H9 (cell line): ENCODE measurements at regions not wholly inside any gene's neighbourhood (a gene's known extent, or its start where the extent isn't known, plus 50 kb on each side); places are given as distances from the start of the nearest gene placed in this dataset.

Source experiments
- DNase-seq: peaks from one replicate; pipeline ENCODE4 v3.0.0-alpha.2; 2017
- H2AFZ ChIP-seq: one replicate; pipeline ENCODE4 v1.6.1; 2013; ENCODE audit warnings: mild to moderate bottlenecking, low read length, control low read depth, moderate library complexity
- H2AK5ac ChIP-seq: 2 replicates; pipeline ENCODE4 v1.6.1; 2013; ENCODE audit warnings: low read length, control low read depth, mixed read lengths; ENCODE audit not compliant: insufficient read length
- H2BK120ac ChIP-seq: one replicate; pipeline ENCODE4 v1.6.1; 2013; ENCODE audit warnings: low read depth, mild to moderate bottlenecking, low read length, control low read depth, inconsistent platforms; ENCODE audit not compliant: poor library complexity, severe bottlenecking
- H2BK12ac ChIP-seq: 2 replicates; pipeline ENCODE4 v1.6.1; 2013; ENCODE audit warnings: low read length, control low read depth, mixed read lengths, low read depth; ENCODE audit not compliant: insufficient read length
- H2BK15ac ChIP-seq: 2 replicates; pipeline ENCODE4 v1.6.1; 2013; ENCODE audit warnings: low read depth, low read length, control low read depth
- H2BK20ac ChIP-seq: one replicate; pipeline ENCODE4 v1.6.1; 2013; ENCODE audit warnings: low read depth, mild to moderate bottlenecking, low read length, control low read depth, inconsistent platforms; ENCODE audit not compliant: poor library complexity, severe bottlenecking
- H2BK5ac ChIP-seq: 2 replicates; pipeline ENCODE4 v1.6.1; 2013; ENCODE audit warnings: low read length, control low read depth, mixed read lengths; ENCODE audit not compliant: insufficient read length
- H3K14ac ChIP-seq: 2 replicates; pipeline ENCODE4 v1.6.1; 2013; ENCODE audit warnings: low read length, control low read depth; ENCODE audit not compliant: insufficient read depth
- H3K18ac ChIP-seq: 2 replicates; pipeline ENCODE4 v1.6.1; 2013; ENCODE audit warnings: low read depth, mild to moderate bottlenecking, mixed read lengths, low read length, control low read depth; ENCODE audit not compliant: insufficient read length
- H3K23ac ChIP-seq: 2 replicates; pipeline ENCODE4 v1.6.1; 2013; ENCODE audit warnings: low read length, control low read depth, mixed read lengths, low read depth; ENCODE audit not compliant: insufficient read length
- H3K23me2 ChIP-seq: 2 replicates; pipeline ENCODE4 v1.6.1; 2013; ENCODE audit warnings: low read depth, mild to moderate bottlenecking, mixed read lengths, low read length, control low read depth; ENCODE audit not compliant: insufficient read length, poor library complexity, severe bottlenecking
- H3K27ac ChIP-seq: 2 replicates; pipeline ENCODE4 v1.5.1; 2013; ENCODE audit warnings: low read length, control low read depth, mixed read lengths, low read depth; ENCODE audit not compliant: insufficient read length
- H3K27me3 ChIP-seq: 2 replicates; pipeline ENCODE4 v1.6.1; 2013; ENCODE audit warnings: low read length, control low read depth, inconsistent platforms; ENCODE audit not compliant: insufficient read depth
- H3K4ac ChIP-seq: 2 replicates; pipeline ENCODE4 v1.6.1; 2013; ENCODE audit warnings: low read depth, mild to moderate bottlenecking, control low read depth, inconsistent platforms, low read length, moderate library complexity
- H3K4me1 ChIP-seq: 2 replicates; pipeline ENCODE4 v1.6.1; 2013; ENCODE audit warnings: low read length, control low read depth, inconsistent platforms; ENCODE audit not compliant: insufficient read depth
- H3K4me2 ChIP-seq: 2 replicates; pipeline ENCODE4 v1.6.1; 2013; ENCODE audit warnings: low read length, control low read depth, mixed read lengths; ENCODE audit not compliant: insufficient read length, insufficient read depth
- H3K56ac ChIP-seq: 2 replicates; pipeline ENCODE4 v1.6.1; 2013; ENCODE audit warnings: low read depth, mild to moderate bottlenecking, mixed read lengths, low read length, control low read depth; ENCODE audit not compliant: insufficient read length
- H3K79me1 ChIP-seq: 2 replicates; pipeline ENCODE4 v1.6.1; 2013; ENCODE audit warnings: low read depth, mild to moderate bottlenecking, moderate library complexity, low read length, control low read depth, inconsistent platforms; ENCODE audit not compliant: insufficient read depth, poor library complexity, severe bottlenecking
- H3K79me2 ChIP-seq: 2 replicates; pipeline ENCODE4 v1.6.1; 2013; ENCODE audit warnings: low read length, control low read depth, inconsistent platforms; ENCODE audit not compliant: insufficient read depth
- H3K9ac ChIP-seq: 2 replicates; pipeline ENCODE4 v1.6.1; 2013; ENCODE audit warnings: low read length, control low read depth, mixed read lengths; ENCODE audit not compliant: insufficient read length; ENCODE audit errors: extremely low read depth
- H3K9me3 ChIP-seq: one replicate; pipeline ENCODE4 v1.6.1; 2013; ENCODE audit warnings: low read depth, low read length, inconsistent platforms; ENCODE audit not compliant: control insufficient read depth
- H3T11ph ChIP-seq: one replicate; pipeline ENCODE4 v1.6.1; 2013; ENCODE audit warnings: mild to moderate bottlenecking, low read length, control low read depth, inconsistent platforms
- H4K20me1 ChIP-seq: one replicate; pipeline ENCODE4 v1.6.1; 2013; ENCODE audit not compliant: control insufficient read depth, insufficient read length, insufficient read depth
- H4K5ac ChIP-seq: 2 replicates; pipeline ENCODE4 v1.6.1; 2013; ENCODE audit warnings: low read depth, mild to moderate bottlenecking, mixed read lengths, low read length, control low read depth; ENCODE audit not compliant: insufficient read length
- H4K8ac ChIP-seq: replicated peaks from 2 replicates; pipeline ENCODE4 v1.6.1; 2013; ENCODE audit warnings: low read length, control low read depth, mixed read lengths, low read depth; ENCODE audit not compliant: insufficient read length
- H4K91ac ChIP-seq: 2 replicates; pipeline ENCODE4 v1.6.1; 2013; ENCODE audit warnings: low read depth, mild to moderate bottlenecking, moderate library complexity, mixed read lengths, low read length, control low read depth; ENCODE audit not compliant: insufficient read length
- H3K27ac Mint-ChIP-seq, 3 experiments: 2 replicates in 2 of 3; 3 replicates in 1 of 3; pipeline ENCODE4 v1.8.0; 2020 to 2021; ENCODE audit warnings: mixed read lengths in 3 of 3, mild to moderate bottlenecking in 1 of 3, moderate library complexity in 1 of 3
- H3K27me3 Mint-ChIP-seq: 2 replicates; pipeline ENCODE4 v1.8.0; 2021; ENCODE audit warnings: low read depth, mild to moderate bottlenecking, moderate library complexity, mixed read lengths
- H3K36me3 Mint-ChIP-seq, 3 experiments: 2 replicates in 2 of 3; 3 replicates in 1 of 3; pipeline ENCODE4 v1.8.0; 2020 to 2021; ENCODE audit warnings: low read depth in 3 of 3, mixed read lengths in 3 of 3; ENCODE audit not compliant: insufficient read depth in 1 of 3
- H3K4me1 Mint-ChIP-seq, 2 experiments: 2 replicates each; pipeline ENCODE4 v1.8.0; 2020; ENCODE audit warnings: mixed read lengths in 2 of 2
- H3K4me3 Mint-ChIP-seq, 2 experiments: 2 replicates in 1 of 2; 3 replicates in 1 of 2; pipeline ENCODE4 v1.8.0; 2020 to 2021; ENCODE audit warnings: mild to moderate bottlenecking in 2 of 2, mixed read lengths in 2 of 2, moderate library complexity in 1 of 2
- H3K9me3 Mint-ChIP-seq, 2 experiments: 2 replicates in 1 of 2; 3 replicates in 1 of 2; pipeline ENCODE4 v1.8.0; 2020; ENCODE audit warnings: mild to moderate bottlenecking in 2 of 2, mixed read lengths in 2 of 2, moderate library complexity in 1 of 2
- WGBS: extraction: QIAGEN DNeasy Blood & Tissue Kit; methylation state at CpG from one replicate; pipeline ENCODE4 v1.1.7; 2013; ENCODE audit warnings: missing lambda C conversion rate, low lambda C conversion rate, mixed read lengths; ENCODE audit not compliant: insufficient read length; ENCODE audit errors: extremely low coverage; 5-methylcytosine and 5-hydroxymethylcytosine counted together
- TF ChIP-seq, protein P1 (sequence below): fragments of 200-600 bp; sonication (generic); conservative IDR thresholded peaks from 3 replicates; pipeline ENCODE4 v1.8.0; 2021; ENCODE audit warnings: antibody characterized with exemption, mild to moderate bottlenecking

DNA sequence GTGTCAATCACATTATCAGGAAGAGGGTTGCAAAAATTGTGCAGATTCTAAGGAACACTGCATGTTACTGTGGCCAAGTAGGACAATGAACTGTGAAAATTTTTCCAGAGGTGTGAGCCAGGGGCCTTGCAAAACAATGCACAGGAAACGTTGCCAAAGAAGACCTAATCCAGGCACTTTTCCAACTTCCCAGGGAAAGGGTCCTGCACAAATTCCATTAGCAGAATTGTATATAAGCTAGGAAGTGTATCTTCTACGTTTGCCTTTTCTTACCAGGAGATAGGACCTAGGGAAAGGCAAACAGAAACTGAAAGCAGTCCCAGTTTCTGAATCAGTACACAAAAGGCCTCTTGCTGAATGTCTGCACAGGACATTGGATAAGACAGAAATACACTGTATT is 1888.3 kb upstream of the CELF4 start:
- Histone ChIP-seq H3K56ac (no peak overlapping the region), H3K14ac (no peak overlapping the region), H2BK20ac (no peak overlapping the region), H4K8ac (no peak overlapping the region), H2BK15ac (no peak overlapping the region), H3K79me2 (no peaks in the 10 kb centered on the region), H3T11ph (no peak overlapping the region), H4K20me1 (no peaks in the 10 kb centered on the region), H2BK5ac (no peak overlapping the region), H3K9ac (no peak overlapping the region), H3K4ac (no peak overlapping the region), H3K23me2 (no peaks in the 10 kb centered on the region), H3K79me1 (no peaks in the 10 kb centered on the region), H3K23ac (no peak overlapping the region), H3K27ac (no peak overlapping the region), H3K9me3 (no peaks in the 10 kb centered on the region), H4K91ac (no peak overlapping the region), H4K5ac (no peak overlapping the region), H2AFZ (no peak overlapping the region), H3K18ac (no peak overlapping the region), H2BK120ac (no peak overlapping the region), H2BK12ac (no peak overlapping the region), H3K27me3 (no peaks in the 10 kb centered on the region), H2AK5ac (no peak overlapping the region), H3K4me1 (no peaks in the 10 kb centered on the region), H3K4me2 (no peak overlapping the region)
- no peak for DNase-seq
- no peak overlapping the region for H3K4me3 Mint-ChIP-seq
- no peaks in the 10 kb centered on the region for H3K9me3 Mint-ChIP-seq
- TF ChIP-seq, protein P1, sequence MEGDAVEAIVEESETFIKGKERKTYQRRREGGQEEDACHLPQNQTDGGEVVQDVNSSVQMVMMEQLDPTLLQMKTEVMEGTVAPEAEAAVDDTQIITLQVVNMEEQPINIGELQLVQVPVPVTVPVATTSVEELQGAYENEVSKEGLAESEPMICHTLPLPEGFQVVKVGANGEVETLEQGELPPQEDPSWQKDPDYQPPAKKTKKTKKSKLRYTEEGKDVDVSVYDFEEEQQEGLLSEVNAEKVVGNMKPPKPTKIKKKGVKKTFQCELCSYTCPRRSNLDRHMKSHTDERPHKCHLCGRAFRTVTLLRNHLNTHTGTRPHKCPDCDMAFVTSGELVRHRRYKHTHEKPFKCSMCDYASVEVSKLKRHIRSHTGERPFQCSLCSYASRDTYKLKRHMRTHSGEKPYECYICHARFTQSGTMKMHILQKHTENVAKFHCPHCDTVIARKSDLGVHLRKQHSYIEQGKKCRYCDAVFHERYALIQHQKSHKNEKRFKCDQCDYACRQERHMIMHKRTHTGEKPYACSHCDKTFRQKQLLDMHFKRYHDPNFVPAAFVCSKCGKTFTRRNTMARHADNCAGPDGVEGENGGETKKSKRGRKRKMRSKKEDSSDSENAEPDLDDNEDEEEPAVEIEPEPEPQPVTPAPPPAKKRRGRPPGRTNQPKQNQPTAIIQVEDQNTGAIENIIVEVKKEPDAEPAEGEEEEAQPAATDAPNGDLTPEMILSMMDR = no peak
- H3K27me3 Mint-ChIP-seq = no peaks in the 10 kb centered on the region
- no peak overlapping the region for H3K27ac Mint-ChIP-seq
- no CpG with 5 or more reads among the region's 2 CpGs for WGBS
- H3K4me1 Mint-ChIP-seq = peaks cover 0 to 4% of the 10 kb centered on the region in 2 experiments; a peak in 2 of 4 replicates
- H3K36me3 Mint-ChIP-seq = no peaks in the 10 kb centered on the region; a peak in 1 of 7 replicates
